MG63 (cell line): ENCODE measurements at regions not wholly inside any gene's neighbourhood (a gene's known extent, or its start where the extent isn't known, plus 50 kb on each side); places are given as distances from the start of the nearest gene placed in this dataset.
A peak's percentile ranks its signal among the peaks of the same experiment; 100 is the strongest.

Experiments
- DNase-seq: peaks from one replicate; pipeline ENCODE4 v3.0.0-alpha.2; 2020
- H3K27me3 ChIP-seq: fragments of 250-450 bp; sonication (Bioruptor Pico); 2 replicates; pipeline ENCODE4 v1.5.1; 2020; ENCODE audit warnings: mild to moderate bottlenecking, moderate library complexity
- H3K36me3 ChIP-seq: fragments of 250-450 bp; sonication (Bioruptor Pico); 2 replicates; pipeline ENCODE4 v1.5.1; 2020; ENCODE audit warnings: mild to moderate bottlenecking, moderate library complexity
- H3K4me3 ChIP-seq: fragments of 250-450 bp; sonication (Bioruptor Pico); 2 replicates; pipeline ENCODE4 v1.5.1; 2020; ENCODE audit warnings: mild to moderate bottlenecking, moderate library complexity
- H3K9me3 ChIP-seq: fragments of 250-450 bp; sonication (Bioruptor Pico); 2 replicates; pipeline ENCODE4 v1.5.1; 2020; ENCODE audit warnings: mild to moderate bottlenecking, moderate library complexity

DNA sequence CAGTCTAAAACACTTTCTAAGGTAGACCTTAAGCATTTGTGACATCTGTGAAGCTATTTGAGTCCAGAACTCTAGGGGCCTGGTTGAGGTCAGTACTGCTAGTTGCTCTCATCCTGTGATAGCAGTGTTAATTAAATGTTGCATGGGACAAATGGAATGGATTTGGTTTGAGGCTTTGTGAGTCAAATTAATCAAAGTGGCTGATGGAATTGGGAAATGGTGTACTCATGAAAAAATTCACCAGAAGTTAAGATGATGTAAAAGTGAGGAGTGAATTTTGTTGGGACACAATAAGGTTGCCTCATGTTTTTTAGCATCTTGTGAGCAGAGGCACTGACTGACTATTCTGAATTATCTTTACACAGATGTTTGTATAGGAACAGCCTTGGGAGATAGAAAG lies 99.2 kb upstream of the ARSJ start:
- Histone ChIP-seq H3K36me3 (no peaks in the 10 kb centered on the region), H3K4me3 (no peak overlapping the region), H3K27me3 (no peaks in the 10 kb centered on the region), H3K9me3 (peaks cover 2% of the 10 kb centered on the region; the same call in 1 of the 2 replicates)
- DNase-seq, result no peak

DNA sequence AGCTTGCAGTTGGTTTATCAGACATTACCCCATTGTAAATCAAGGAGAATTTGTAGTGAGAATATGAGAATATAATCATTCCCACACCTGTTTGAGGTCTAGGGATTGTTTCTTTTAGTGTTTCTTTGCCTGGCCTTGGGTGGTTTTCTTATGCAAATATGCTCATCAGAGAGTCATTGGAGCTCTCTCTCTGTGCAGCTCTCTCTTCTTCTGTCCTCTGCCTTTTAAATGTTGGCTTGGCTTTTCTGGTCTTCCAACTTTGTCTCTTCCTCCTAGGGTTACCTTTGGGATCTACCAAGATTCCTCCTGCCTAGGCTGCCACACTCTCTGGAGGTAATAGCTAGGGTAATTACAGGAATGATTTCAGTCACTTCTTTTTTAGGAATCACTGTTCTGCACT lies 102.3 kb upstream of the ARSJ start:
- H3K9me3 ChIP-seq, result 0 out of 2 replicates have a peak, but pooled peaks cover 2% of the 10 kb centered on the region
- DNase-seq, result no peak
- H3K4me3 ChIP-seq, result no peak overlapping the region
- H3K27me3 ChIP-seq, result no peaks in the 10 kb centered on the region
- no peaks in the 10 kb centered on the region for H3K36me3 ChIP-seq

DNA sequence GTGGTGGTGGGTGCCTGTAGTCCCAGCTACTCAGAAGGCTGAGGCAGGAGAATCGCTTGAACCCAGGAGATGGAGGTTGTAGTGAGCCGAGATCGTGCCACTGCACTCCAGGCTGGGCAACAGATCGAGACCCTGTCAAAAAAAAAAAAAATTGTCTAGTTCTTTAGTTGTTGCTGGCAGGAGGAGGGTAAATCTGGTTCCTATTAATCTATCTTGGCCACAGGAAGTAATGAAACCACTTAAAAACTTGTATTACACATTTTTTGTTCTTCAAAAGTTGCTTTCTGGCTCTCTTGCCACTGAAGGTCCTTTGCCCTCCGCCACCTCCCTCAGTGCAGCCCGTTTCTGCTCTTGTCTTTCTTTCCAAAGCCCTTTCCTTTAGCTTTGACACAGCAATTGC lies 102.9 kb upstream of the ARSJ start:
- Histone ChIP-seq H3K9me3 (0 out of 2 replicates have a peak, but pooled peaks cover 2% of the 10 kb centered on the region), H3K27me3 (no peaks in the 10 kb centered on the region), H3K4me3 (no peak overlapping the region), H3K36me3 (no peaks in the 10 kb centered on the region)
- no peak for DNase-seq

DNA sequence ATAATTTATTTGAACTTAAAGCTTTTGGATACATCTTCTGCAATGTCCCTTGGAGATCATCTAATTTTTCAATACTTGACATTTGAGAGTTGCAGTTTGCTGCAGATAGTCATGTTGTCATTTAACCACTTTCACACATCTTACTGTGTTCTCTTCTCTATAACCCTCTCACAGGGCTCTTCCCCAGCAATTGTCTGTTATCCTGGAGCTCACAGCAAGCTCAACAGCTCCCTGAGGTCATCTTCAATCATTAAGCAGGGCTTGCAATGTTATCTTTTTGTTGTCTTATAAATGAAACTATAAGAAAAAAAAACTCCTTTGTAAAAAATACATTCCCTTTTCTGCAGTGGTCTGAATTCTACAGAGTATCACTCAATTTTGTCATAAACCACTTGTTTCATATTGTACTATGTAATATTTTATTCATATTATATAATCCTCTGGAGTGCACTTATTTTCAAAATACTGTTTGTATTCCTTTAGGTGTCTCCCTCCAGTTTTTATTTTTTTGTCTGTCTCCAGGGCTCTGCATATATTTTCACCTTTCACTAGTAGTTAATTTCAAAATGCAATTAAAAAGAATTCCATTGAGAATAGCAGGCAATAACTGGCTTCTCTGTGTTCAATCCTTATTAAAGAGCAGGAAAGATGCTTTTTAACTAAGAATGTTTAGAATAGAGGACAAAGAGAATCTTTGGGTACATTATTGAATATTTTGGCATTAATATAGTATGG lies 106.3 kb upstream of the ARSJ start:
- H3K9me3 ChIP-seq, result no peaks in the 10 kb centered on the region

DNA sequence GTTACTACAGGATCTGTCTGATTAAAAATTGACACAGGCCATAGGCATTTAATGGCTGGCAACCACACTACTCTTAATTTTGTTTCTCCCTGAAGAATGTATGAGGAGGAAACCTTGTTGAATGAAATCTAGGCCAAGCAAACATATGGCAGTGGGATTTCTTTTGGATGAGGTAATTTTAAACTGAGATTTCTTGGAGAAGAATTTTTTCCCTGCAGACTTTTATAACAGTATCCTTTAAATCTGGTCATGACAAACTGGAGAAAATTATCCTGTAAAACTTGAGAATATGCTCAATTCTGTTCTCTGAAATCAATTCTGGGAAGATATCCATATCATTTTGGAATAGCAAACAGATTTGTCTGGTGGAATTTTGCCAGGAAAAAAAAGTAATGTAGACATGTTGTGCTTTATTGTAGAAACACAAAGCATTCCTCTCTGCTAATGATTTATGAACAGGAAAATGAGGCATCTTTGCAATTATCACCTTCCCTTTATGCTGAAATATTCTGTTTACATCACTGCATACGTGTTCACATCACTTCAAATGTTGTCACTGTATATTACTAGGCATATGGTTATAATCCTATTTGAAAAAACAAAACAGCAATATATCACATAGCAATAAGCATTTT lies 108.3 kb upstream of the ARSJ start:
- Histone ChIP-seq H3K36me3 (no peaks in the 10 kb centered on the region; the same call in 1 of the 2 replicates), H3K4me3 (no peak overlapping the region), H3K9me3 (no peaks in the 10 kb centered on the region), H3K27me3 (no peaks in the 10 kb centered on the region)
- peak; percentile 7 for DNase-seq

More for the DNA sequence above, 106.3 kb upstream of the ARSJ start:
- Histone ChIP-seq H3K36me3 (no peaks in the 10 kb centered on the region; the same call in 1 of the 2 replicates), H3K27me3 (no peaks in the 10 kb centered on the region), H3K4me3 (no peak overlapping the region)
- DNase-seq, result no peak

DNA sequence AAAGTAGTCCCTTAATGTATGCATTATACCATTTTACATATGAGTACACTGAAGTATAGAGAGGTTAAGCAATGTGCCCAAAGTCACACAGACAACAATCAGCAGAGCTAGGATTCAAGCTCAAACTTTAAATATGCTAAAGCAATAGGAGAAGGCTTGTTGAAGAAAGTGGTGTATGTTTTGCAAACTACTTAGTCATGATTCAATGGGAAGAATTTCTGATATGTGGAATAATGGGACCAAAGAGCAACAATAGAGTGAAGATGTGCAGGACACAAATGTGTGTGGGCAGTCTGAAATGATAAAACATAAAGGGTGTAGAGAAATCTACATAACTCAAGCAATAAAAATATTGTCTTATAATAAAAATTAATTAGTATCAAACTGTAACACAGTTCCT lies 109.0 kb upstream of the ARSJ start:
- H3K9me3 ChIP-seq, result no peaks in the 10 kb centered on the region
- no peak for DNase-seq
- no peaks in the 10 kb centered on the region for H3K27me3 ChIP-seq
- H3K36me3 ChIP-seq, result no peaks in the 10 kb centered on the region; the same call in 1 of the 2 replicates
- no peak overlapping the region for H3K4me3 ChIP-seq

DNA sequence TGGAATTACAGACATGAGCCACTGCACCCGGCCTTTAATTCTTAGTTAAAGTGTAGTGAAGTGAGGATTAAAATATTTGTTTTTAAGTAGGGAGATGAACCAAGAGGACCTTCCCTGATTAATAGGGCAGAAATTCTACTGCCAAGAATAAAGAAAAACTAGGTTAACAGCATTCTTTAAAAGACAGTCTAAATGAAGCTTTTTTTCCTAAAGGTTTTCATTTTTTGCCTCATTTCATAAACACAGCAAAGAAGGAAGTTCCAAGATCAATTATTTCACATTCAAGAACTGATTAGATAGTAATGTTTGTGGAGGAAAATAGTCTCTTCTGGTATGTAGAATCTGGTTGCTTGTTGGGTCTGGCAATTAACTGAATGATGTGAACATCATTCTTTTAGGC lies 112.1 kb upstream of the ARSJ start:
- Histone ChIP-seq H3K9me3 (no peaks in the 10 kb centered on the region), H3K4me3 (no peak overlapping the region), H3K27me3 (no peaks in the 10 kb centered on the region), H3K36me3 (no peaks in the 10 kb centered on the region; the same call in 1 of the 2 replicates)
- no peak for DNase-seq

DNA sequence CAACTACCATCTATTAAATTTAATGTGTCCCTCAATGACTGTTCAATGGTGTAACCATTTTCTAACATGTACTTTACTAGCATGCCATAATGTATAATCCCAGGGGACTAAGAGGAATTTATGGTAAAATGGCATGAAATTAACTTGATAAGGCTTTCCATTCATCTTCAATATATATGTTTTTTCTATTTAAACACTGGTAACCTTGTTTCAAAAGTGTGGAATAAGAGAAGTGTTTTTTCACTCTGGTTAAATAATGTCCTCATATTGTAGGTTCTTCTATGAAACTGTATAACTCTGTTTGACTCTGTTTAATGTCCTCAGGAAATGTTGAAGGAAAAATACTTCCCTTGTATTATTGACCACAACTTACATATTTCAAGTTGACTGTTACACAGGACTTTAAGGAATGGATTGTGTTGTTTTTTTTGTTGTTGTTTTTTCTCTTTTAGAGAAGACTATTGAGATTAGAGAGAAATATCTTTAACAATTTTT lies 113.8 kb upstream of the ARSJ start:
- Histone ChIP-seq H3K9me3 (no peaks in the 10 kb centered on the region), H3K36me3 (no peaks in the 10 kb centered on the region; the same call in 1 of the 2 replicates), H3K4me3 (no peak overlapping the region), H3K27me3 (no peaks in the 10 kb centered on the region)
- DNase-seq, result no peak

DNA sequence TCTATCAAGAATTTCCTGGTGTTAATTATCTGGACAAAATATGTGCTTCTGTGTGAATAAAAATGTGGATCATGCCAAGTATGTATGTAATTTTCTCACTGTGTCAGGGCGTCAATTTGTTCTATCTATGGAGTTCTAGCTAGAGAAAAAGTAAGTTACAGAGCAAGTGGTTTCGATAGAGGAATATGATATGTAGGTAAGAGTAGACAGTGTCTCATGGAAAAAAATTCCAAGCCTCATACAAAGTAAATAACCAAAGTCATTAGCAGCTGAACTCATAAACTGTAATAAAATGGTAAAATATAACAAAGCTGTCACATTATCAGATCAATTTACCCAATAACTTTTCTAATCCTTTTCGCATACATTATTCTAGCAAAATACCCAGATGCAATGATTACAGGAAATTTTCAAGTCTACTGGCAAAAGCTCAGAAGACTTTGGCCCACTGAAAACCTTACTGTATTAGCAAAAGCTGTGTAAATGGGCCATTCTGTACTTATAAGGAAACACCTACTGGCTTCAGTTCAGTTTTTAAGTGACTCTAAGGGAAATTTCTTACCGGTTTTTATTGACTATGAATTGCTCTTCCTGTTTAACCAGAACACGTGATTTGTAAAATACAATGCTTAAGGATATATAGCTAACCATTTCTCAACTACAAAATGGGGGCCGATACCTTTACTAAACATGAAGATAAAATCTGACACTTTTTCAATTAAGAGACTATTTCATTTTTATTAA lies 121.0 kb upstream of the ARSJ start:
- Histone ChIP-seq H3K9me3 (no peaks in the 10 kb centered on the region), H3K36me3 (no peaks in the 10 kb centered on the region), H3K27me3 (no peaks in the 10 kb centered on the region), H3K4me3 (no peak overlapping the region)
- no peak for DNase-seq

DNA sequence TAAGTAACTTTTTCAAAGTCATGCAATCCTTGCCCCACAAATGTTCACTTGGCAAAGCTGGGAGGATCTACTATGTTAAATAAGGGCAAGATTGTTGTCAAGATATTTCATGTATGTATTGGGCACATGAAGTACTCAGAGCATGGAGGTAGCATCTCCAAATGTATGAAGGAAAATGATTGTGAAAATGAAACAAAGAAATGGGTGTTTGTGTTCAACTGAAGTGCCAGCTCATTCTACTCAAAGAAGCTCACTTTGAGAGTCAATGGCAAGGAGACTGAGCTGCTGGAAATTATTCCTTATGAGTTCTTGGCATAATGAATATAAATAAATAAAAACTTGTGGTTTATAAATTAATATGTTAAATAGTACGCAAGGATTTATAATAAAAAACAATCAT lies 124.5 kb upstream of the ARSJ start:
- no peaks in the 10 kb centered on the region for H3K27me3 ChIP-seq
- no peak overlapping the region for H3K4me3 ChIP-seq
- no peak for DNase-seq
- H3K9me3 ChIP-seq, result no peaks in the 10 kb centered on the region
- H3K36me3 ChIP-seq, result no peaks in the 10 kb centered on the region

DNA sequence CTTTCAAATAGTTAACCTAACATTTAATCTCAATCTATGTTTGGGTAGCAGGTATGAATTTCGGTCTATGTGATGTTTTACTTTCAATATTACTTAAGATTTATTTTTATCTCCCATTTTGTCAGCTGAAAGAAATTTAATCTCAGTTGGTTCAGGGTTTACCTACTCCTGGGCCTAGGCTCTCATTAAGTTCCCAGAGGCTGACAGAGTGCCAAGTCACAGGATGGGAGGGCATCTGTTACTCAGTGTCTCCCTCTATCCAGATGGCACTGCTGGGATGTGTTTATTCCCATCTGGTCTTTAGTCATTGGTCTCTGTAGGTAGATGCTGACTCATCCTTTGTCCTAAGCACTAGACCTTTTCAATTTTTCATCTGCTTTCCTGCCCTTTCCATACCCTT lies 129.4 kb upstream of the ARSJ start:
- Histone ChIP-seq H3K36me3 (no peaks in the 10 kb centered on the region), H3K4me3 (no peak overlapping the region), H3K27me3 (no peaks in the 10 kb centered on the region), H3K9me3 (no peaks in the 10 kb centered on the region)
- DNase-seq, result peak; percentile 21

DNA sequence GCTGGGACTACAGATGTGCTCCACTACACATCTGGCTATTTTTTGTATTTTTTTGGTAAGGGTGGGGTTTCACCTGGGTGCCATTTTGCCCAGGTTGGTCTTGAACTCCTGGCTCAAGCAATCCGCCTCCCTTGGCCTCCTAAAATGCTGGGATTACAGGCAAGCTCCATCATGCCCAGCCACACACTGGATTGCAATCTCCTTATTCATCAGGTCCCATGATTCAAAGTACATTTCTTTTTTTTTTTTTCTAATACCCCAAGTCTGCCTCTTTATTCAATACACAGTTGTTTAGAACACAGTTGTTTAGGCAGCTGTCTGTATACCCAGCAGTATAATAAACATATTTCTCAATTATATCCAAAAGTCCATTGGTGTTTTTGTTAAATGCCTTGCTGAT lies 130.3 kb upstream of the ARSJ start:
- no peaks in the 10 kb centered on the region for H3K36me3 ChIP-seq
- H3K4me3 ChIP-seq, result no peak overlapping the region
- H3K27me3 ChIP-seq, result no peaks in the 10 kb centered on the region
- DNase-seq, result no peak
- H3K9me3 ChIP-seq, result no peaks in the 10 kb centered on the region

DNA sequence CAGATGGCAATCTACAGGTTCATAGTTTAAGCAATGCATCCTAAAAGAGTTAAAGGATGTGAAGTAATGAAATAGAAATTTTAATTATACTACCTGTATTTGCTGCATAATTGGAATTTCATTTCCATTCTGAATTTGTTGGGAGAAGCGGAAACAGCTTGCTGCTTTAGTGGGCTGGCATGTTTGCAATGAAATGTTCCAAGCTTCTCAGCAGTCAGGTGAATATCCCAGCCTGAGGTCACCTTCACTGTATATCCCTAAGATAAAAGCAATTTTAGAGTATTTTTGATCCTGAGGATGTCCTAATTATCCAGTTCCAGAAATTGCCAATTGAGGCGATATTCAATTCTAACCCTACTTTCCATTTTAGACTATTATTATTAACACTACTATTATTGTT lies 136.1 kb upstream of the ARSJ start:
- Histone ChIP-seq H3K4me3 (no peak overlapping the region), H3K27me3 (no peaks in the 10 kb centered on the region), H3K36me3 (no peaks in the 10 kb centered on the region), H3K9me3 (no peaks in the 10 kb centered on the region)
- DNase-seq, result no peak

DNA sequence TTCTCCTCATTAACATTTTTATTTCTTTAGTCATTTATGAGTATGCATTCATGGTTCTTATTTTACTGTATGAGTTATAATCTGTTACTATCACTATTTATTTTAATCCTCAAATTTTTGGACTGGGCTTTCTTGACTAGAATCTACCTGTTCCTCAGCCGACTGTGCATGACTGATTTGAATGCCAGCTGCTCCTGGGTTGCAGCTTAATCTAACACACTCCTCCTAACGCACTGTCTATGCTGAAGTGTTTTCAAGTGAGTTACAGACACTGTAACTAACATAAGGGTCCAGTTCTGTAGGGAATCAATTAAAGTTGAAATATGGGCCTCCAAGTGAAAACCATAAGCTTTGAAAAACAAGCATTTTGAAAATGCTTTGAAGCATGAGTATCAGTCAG lies 137.4 kb upstream of the ARSJ start:
- Histone ChIP-seq H3K27me3 (no peaks in the 10 kb centered on the region), H3K4me3 (no peak overlapping the region), H3K36me3 (no peaks in the 10 kb centered on the region), H3K9me3 (no peaks in the 10 kb centered on the region)
- DNase-seq, result no peak

DNA sequence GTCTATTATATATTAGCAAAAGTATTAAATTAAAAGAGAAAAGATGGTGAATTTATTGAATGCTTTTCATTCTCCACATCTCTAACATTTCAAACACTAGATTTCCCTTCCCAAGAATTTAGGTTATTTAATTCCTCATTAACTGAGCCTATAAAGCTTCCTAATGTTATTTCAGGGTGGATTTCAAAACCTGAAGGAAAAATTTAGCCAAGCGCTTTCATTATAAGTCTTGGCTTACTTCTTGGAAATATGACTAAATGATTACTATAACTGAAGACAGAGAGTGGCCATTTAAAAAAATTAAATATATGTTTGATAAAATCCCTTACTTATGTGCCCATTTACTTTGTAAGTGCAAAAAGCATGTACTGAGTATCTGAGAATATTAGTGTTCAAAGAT lies 141.8 kb upstream of the ARSJ start:
- Histone ChIP-seq H3K4me3 (no peak overlapping the region), H3K27me3 (no peaks in the 10 kb centered on the region), H3K9me3 (no peaks in the 10 kb centered on the region), H3K36me3 (no peaks in the 10 kb centered on the region)
- no peak for DNase-seq

DNA sequence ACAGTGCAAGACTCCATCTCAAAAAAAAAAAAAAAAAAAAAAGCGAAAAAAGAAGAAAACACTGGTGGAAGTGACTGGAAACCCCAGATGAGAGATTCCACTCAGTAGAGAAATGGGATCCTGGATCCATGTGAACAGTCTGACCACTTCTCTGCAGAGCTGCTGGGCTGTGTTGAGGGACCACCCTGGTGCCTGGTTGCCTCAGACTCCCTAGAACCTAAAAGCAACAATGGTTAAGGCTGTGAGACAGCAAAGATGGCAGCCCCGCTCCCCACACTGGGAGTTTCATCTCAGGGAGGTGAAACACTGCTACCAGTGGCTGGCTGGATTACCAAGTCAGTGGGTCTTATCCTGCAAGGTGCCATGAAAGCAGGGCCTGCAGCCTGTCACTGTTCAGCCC lies 152.8 kb upstream of the ARSJ start:
- Histone ChIP-seq H3K4me3 (no peak overlapping the region), H3K9me3 (no peaks in the 10 kb centered on the region), H3K36me3 (no peaks in the 10 kb centered on the region), H3K27me3 (no peaks in the 10 kb centered on the region)
- DNase-seq, result no peak

DNA sequence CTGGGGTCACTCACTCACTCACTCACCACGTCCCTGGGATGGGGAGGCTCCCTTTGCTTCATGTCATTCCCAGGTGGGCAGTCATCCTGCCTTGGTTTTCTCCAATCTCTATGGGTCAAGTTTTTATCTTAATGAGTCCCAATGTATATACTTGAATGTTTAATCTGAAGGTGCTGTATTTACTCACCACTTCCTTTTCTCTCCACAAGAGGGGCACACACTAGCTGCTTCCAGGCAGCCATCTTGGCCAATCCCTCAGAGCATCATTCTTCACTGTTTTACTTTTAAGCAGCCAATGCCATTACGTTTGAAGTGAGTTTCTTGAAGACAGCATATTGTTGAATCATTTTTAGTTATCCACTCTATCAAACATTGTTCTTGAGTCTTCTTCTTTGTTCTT lies 153.4 kb upstream of the ARSJ start:
- no peaks in the 10 kb centered on the region for H3K36me3 ChIP-seq
- no peaks in the 10 kb centered on the region for H3K27me3 ChIP-seq
- H3K4me3 ChIP-seq, result no peak overlapping the region
- no peak for DNase-seq
- H3K9me3 ChIP-seq, result no peaks in the 10 kb centered on the region
